GM23338 (cell line): ENCODE measurements at regions not wholly inside any gene's neighbourhood (a gene's known extent, or its start where the extent isn't known, plus 50 kb on each side); places are given as distances from the start of the nearest gene placed in this dataset.

Experiments used
- ATAC-seq: fragments of 200-7000 bp; cut with Tn5 transposase; 3 replicates; pipeline ENCODE4 v1.9.1; 2020
- DNase-seq: peaks from one replicate; pipeline ENCODE4 v3.0.0-alpha.2; 2015; ENCODE audit warnings: low spot score
- H2AFZ ChIP-seq: fragments of 200-600 bp; sonication (generic); 2 replicates; pipeline ENCODE4 v1.8.0; 2016; ENCODE audit warnings: antibody characterized with exemption, mild to moderate bottlenecking, moderate library complexity
- H3F3A ChIP-seq: fragments of 200-600 bp; sonication (generic); replicated peaks from 2 replicates; pipeline ENCODE4 v1.8.0; 2017; ENCODE audit warnings: antibody characterized with exemption, mixed run types, low read depth
- H3K27ac ChIP-seq: fragments of 200-600 bp; sonication (generic); 2 replicates; pipeline ENCODE4 v1.6.1; 2016; ENCODE audit warnings: low read depth
- H3K27me3 ChIP-seq: fragments of 200-600 bp; sonication (generic); 2 replicates; pipeline ENCODE4 v1.8.0; 2016; ENCODE audit warnings: mild to moderate bottlenecking, mixed run types, moderate library complexity; ENCODE audit not compliant: insufficient read depth
- H3K36me3 ChIP-seq: fragments of 200-600 bp; sonication (generic); 2 replicates; pipeline ENCODE4 v1.8.0; 2016; ENCODE audit warnings: mild to moderate bottlenecking; ENCODE audit not compliant: insufficient read depth
- H3K4me1 ChIP-seq: fragments of 200-600 bp; sonication (generic); 2 replicates; pipeline ENCODE4 v1.8.0; 2016; ENCODE audit warnings: mild to moderate bottlenecking, moderate library complexity; ENCODE audit not compliant: insufficient read depth
- H3K4me2 ChIP-seq: fragments of 200-600 bp; sonication (generic); 2 replicates; pipeline ENCODE4 v1.7.1; 2017; ENCODE audit warnings: mixed run types
- H3K4me3 ChIP-seq: fragments of 200-600 bp; sonication (generic); 2 replicates; pipeline ENCODE4 v1.6.1; 2016; ENCODE audit warnings: mixed run types
- H3K79me2 ChIP-seq: fragments of 200-600 bp; sonication (generic); replicated peaks from 2 replicates; pipeline ENCODE4 v1.8.0; 2017; ENCODE audit warnings: mild to moderate bottlenecking; ENCODE audit not compliant: insufficient read depth
- H3K9me2 ChIP-seq: fragments of 200-600 bp; sonication (generic); 2 replicates; pipeline ENCODE4 v1.8.0; 2017; ENCODE audit not compliant: insufficient read depth
- H4K20me1 ChIP-seq: fragments of 200-600 bp; sonication (generic); replicated peaks from 2 replicates; pipeline ENCODE4 v1.8.0; 2017; ENCODE audit warnings: mild to moderate bottlenecking; ENCODE audit not compliant: insufficient read depth
- H3K27ac Mint-ChIP-seq: 2 replicates; pipeline ENCODE4 v1.8.0; 2020; ENCODE audit warnings: inconsistent platforms, mild to moderate bottlenecking, moderate library complexity, mixed read lengths
- H3K27me3 Mint-ChIP-seq: 3 replicates; pipeline ENCODE4 v1.8.0; 2022; ENCODE audit warnings: low read depth, mild to moderate bottlenecking, moderate library complexity, mixed read lengths, inconsistent platforms; ENCODE audit not compliant: insufficient read depth, poor library complexity
- H3K36me3 Mint-ChIP-seq: 3 replicates; pipeline ENCODE4 v1.8.0; 2021; ENCODE audit warnings: low read depth, mild to moderate bottlenecking, inconsistent platforms, moderate library complexity, mixed read lengths
- H3K4me1 Mint-ChIP-seq: 3 replicates; pipeline ENCODE4 v1.8.0; 2020; ENCODE audit warnings: mild to moderate bottlenecking, inconsistent platforms, mixed read lengths
- H3K4me3 Mint-ChIP-seq: 3 replicates; pipeline ENCODE4 v1.8.0; 2021; ENCODE audit warnings: moderate library complexity, mild to moderate bottlenecking, inconsistent platforms, mixed read lengths
- H3K9me3 Mint-ChIP-seq: 3 replicates; pipeline ENCODE4 v1.8.0; 2020; ENCODE audit warnings: moderate library complexity, mild to moderate bottlenecking, inconsistent platforms, mixed read lengths
- CREB1 ChIP-seq: fragments of 250-450 bp; sonication (Bioruptor Pico); IDR thresholded peaks from 2 replicates; pipeline ENCODE4 v1.5.0; 2020; ENCODE audit warnings: low read depth, mild to moderate bottlenecking, moderate library complexity
- CTCF ChIP-seq, 2 experiments: fragments of 200-600 bp in 1 of 2; sonication (generic) in 1 of 2; conservative IDR thresholded peaks; 2 replicates each; pipeline versions ENCODE4 v1.5.1 to v1.6.1; 2016 to 2017; ENCODE audit warnings: antibody characterized with exemption in 2 of 2, low read depth in 2 of 2, mild to moderate bottlenecking in 2 of 2, moderate library complexity in 1 of 2
- ETS1 ChIP-seq: IDR thresholded peaks from 2 replicates; pipeline ENCODE4 v1.6.1; 2016; ENCODE audit warnings: antibody characterized with exemption
- EZH2 ChIP-seq: fragments of 200-600 bp; sonication (generic); IDR thresholded peaks from one replicate; pipeline ENCODE4 v1.8.0; 2017; ENCODE audit warnings: antibody characterized with exemption, mild to moderate bottlenecking, low read depth; ENCODE audit not compliant: unreplicated experiment
- EZH2phosphoT487 ChIP-seq: fragments of 200-600 bp; sonication (generic); IDR thresholded peaks from one replicate; pipeline ENCODE4 v1.8.1; 2018; ENCODE audit warnings: antibody characterized with exemption; ENCODE audit not compliant: unreplicated experiment
- JUNB ChIP-seq: IDR thresholded peaks from one replicate; pipeline ENCODE4 v1.6.1; 2016; ENCODE audit warnings: antibody characterized with exemption; ENCODE audit not compliant: unreplicated experiment
- NANOG ChIP-seq: IDR thresholded peaks from 2 replicates; pipeline ENCODE4 v1.6.1; 2016; ENCODE audit warnings: antibody characterized with exemption, borderline replicate concordance
- POLR2AphosphoS5 ChIP-seq: IDR thresholded peaks from 2 replicates; pipeline ENCODE4 v1.6.1; 2016; ENCODE audit warnings: antibody characterized with exemption, low read depth
- REST ChIP-seq: IDR thresholded peaks from one replicate; pipeline ENCODE4 v1.6.1; 2018; ENCODE audit warnings: antibody characterized with exemption; ENCODE audit not compliant: unreplicated experiment
- STAT1 ChIP-seq: IDR thresholded peaks from one replicate; pipeline ENCODE4 v1.6.1; 2016; ENCODE audit warnings: antibody characterized with exemption; ENCODE audit not compliant: unreplicated experiment
- ZNF114 ChIP-seq: fragments of 250-450 bp; sonication (Bioruptor Pico); IDR thresholded peaks from 2 replicates; pipeline ENCODE4 v1.5.0; 2020; ENCODE audit warnings: mild to moderate bottlenecking, moderate library complexity
- ZNF331 ChIP-seq: fragments of 250-450 bp; sonication (Bioruptor Pico); IDR thresholded peaks from 2 replicates; pipeline ENCODE4 v1.5.0; 2020; ENCODE audit warnings: low read depth, mild to moderate bottlenecking, moderate library complexity
- ZNF462 ChIP-seq: fragments of 250-450 bp; sonication (Bioruptor Pico); IDR thresholded peaks from 2 replicates; pipeline ENCODE4 v1.5.0; 2020; ENCODE audit warnings: mild to moderate bottlenecking, moderate library complexity

- Histone ChIP-seq H4K20me1 (no peaks in the 10 kb centered on the region), H3K27me3 (no peaks in the 10 kb centered on the region), H3K9me2 (no peaks in the 10 kb centered on the region), H3K4me1 (no peaks in the 10 kb centered on the region), H3K4me3 (no peak overlapping the region), H3K27ac (no peak overlapping the region), H3K79me2 (no peaks in the 10 kb centered on the region), H3K36me3 (no peaks in the 10 kb centered on the region), H3K4me2 (no peak overlapping the region), H3F3A (no peaks in the 10 kb centered on the region), H2AFZ (no peak overlapping the region)
- Mint-ChIP-seq H3K27me3 (peaks cover 1% of the 10 kb centered on the region), H3K4me1 (no peaks in the 10 kb centered on the region), H3K9me3 (no peaks in the 10 kb centered on the region), H3K36me3 (no peaks in the 10 kb centered on the region), H3K4me3 (no peak overlapping the region), H3K27ac (no peak overlapping the region)
- DNase-seq (no peak), ATAC-seq (no peak)
- TF ChIP-seq EZH2phosphoT487 = no peak
- TF ChIP-seq JUNB = no peak
- no peak for TF ChIP-seq EZH2
- TF ChIP-seq CTCF (conservative IDR thresholded peaks at IDR 0.05; ENCODE audit: low read depth in 2 of 2) = no peak
- no peak for TF ChIP-seq ETS1
- no peak for TF ChIP-seq ZNF331 (CRISPR knock-in tag)
- no peak for TF ChIP-seq NANOG
- TF ChIP-seq ZNF462 = no peak
- TF ChIP-seq CREB1 (CRISPR knock-in tag) = no peak
- TF ChIP-seq ZNF114 (CRISPR knock-in tag) = no peak
- no peak for TF ChIP-seq STAT1
- TF ChIP-seq POLR2AphosphoS5 = no peak
- no peak for TF ChIP-seq REST
Observed at GRCh38 chrX:117517994-117518393, 598.6 kb downstream of the KLHL13 start.
